ENCODE measurements at regions not wholly inside any gene's neighbourhood (a gene's known extent, or its start where the extent isn't known, plus 50 kb on each side); places are given as distances from the start of the nearest gene placed in this dataset.

DNA sequence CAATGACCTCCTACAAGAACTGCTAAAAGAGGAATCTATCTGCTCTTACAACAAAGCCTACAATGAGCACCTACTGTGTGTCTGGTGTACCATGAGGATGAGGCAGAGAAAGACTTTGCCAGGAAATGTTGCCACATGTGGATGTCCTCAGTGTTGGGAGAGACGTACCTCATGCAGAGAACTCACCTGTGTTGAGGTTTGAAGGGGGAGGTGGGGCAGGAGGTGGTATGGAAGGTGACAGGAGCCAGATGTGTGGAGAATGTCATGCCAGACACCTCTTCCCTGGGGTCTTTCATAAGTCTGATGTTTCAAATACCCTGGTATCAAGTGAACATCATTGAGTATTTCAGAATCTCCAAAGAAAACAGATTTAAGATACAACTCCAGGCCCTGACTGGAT lies 220.1 kb upstream of the RNF32 start:
- H3K4me3 ChIP-seq: no peak overlapping the region
- H4K20me1 ChIP-seq: no peaks in the 10 kb centered on the region
- H3K9me3 ChIP-seq (replicated peaks in 1 of 11): peaks cover 0 to 21% (median 4%) of the 10 kb centered on the region in 11 experiments; a peak in 9 of 22 replicates
- peaks cover 0 to 5% (median 0%) of the 10 kb centered on the region in 10 experiments; a peak in 1 of 20 replicates for H3K4me1 ChIP-seq
- no peak overlapping the region for H3K4me2 ChIP-seq
- no peak overlapping the region for H3K27ac ChIP-seq
- TF ChIP-seq Cebpa-rat (IDR thresholded peaks at IDR 0.05): no peak
- no peaks in the 10 kb centered on the region for H3K36me3 ChIP-seq
- H3K27me3 ChIP-seq: no peaks in the 10 kb centered on the region
- no peak overlapping the region for H3K9ac ChIP-seq

DNA sequence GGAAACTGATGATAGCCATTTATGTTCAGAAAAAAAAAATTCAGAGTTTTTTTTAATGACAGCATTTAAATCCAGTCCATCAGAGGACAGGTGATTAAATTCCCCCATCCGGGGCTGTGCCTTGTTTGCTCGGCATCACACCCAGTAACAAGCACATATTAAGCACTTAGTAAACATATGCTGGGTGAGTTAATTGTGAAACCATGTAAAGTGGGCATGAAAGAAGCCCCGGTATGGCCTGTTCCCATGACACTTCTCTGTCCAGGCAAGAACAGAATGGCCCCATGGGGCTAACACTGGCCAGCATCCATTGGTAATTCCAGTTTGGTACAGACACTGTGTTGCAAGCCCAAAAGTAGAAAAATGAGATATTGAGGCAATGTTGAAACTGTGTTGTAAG lies 220.8 kb upstream of the RNF32 start:
- Histone ChIP-seq H3K27me3 (no peaks in the 10 kb centered on the region), H3K4me2 (no peak overlapping the region), H3K36me3 (no peaks in the 10 kb centered on the region), H3K9me3 (replicated peaks in 1 of 11) (peaks cover 0 to 21% (median 4%) of the 10 kb centered on the region in 11 experiments; a peak in 9 of 22 replicates), H3K4me1 (peaks cover 0 to 5% (median 0%) of the 10 kb centered on the region in 10 experiments; a peak in 1 of 20 replicates), H3K27ac (no peak overlapping the region), H4K20me1 (no peaks in the 10 kb centered on the region), H3K9ac (no peak overlapping the region), H3K4me3 (no peak overlapping the region)
- no peak for TF ChIP-seq Cebpa-rat (IDR thresholded peaks at IDR 0.05)

DNA sequence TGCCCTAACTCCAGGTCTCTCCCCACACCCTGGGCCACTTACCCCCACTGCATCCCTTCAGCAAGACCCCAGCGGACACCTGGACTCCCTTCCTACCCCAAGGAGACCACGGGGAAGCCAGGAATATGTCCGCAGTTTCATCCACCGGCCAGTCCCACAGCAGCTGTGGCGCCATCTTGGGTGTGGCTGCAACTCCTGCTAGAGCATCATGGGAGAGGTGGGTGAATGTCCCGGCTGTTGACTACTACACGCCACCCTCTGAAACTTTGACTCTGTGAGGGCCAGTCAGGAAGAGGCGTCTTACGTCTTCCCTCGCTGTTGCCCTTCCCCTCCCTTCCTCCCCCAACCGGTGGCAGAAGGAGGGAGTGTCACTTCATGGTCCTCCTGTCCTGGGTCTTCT lies 238.3 kb upstream of the RNF32 start:
- no peak overlapping the region for H3K27ac ChIP-seq
- no peak overlapping the region for H3K9ac ChIP-seq
- no peak for TF ChIP-seq Cebpa-rat (IDR thresholded peaks at IDR 0.05)

DNA sequence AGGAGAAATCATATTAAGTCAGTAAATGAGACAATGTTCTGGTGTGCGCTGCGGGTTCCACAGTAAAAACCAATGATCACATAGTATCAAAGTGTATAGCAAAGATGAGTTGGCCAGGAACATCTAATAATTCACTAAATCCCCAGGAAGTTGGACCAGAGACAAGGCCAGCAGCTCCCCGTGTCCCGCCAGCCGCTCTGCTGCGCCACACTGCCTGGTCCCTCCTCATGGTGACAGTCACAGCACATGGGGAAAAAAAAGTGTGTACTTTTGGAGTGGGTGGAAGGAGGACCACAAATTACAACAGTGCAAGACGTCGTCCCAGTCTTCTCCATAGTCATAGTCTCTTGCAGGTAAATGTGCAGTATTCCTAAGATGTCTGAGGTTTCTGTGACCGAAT lies 239.0 kb upstream of the RNF32 start:
- H3K4me2 ChIP-seq: no peak overlapping the region
- no peak overlapping the region for H3K4me3 ChIP-seq
- no peaks in the 10 kb centered on the region for H4K20me1 ChIP-seq
- no peaks in the 10 kb centered on the region for H3K4me1 ChIP-seq
- H3K27ac ChIP-seq: no peak overlapping the region
- H3K27me3 ChIP-seq: no peaks in the 10 kb centered on the region
- H3K36me3 ChIP-seq: no peaks in the 10 kb centered on the region
- no peaks in the 10 kb centered on the region for H3K9me3 ChIP-seq (replicated peaks in 1 of 11)
- no peak overlapping the region for H3K9ac ChIP-seq
- no peak for TF ChIP-seq Cebpa-rat (IDR thresholded peaks at IDR 0.05)

More for the DNA sequence above, 238.3 kb upstream of the RNF32 start:
- no peaks in the 10 kb centered on the region for H3K4me1 ChIP-seq
- H3K4me3 ChIP-seq: no peak overlapping the region
- no peaks in the 10 kb centered on the region for H3K9me3 ChIP-seq (replicated peaks in 1 of 11)
- H4K20me1 ChIP-seq: no peaks in the 10 kb centered on the region
- no peak overlapping the region for H3K4me2 ChIP-seq
- no peaks in the 10 kb centered on the region for H3K36me3 ChIP-seq
- no peaks in the 10 kb centered on the region for H3K27me3 ChIP-seq

DNA sequence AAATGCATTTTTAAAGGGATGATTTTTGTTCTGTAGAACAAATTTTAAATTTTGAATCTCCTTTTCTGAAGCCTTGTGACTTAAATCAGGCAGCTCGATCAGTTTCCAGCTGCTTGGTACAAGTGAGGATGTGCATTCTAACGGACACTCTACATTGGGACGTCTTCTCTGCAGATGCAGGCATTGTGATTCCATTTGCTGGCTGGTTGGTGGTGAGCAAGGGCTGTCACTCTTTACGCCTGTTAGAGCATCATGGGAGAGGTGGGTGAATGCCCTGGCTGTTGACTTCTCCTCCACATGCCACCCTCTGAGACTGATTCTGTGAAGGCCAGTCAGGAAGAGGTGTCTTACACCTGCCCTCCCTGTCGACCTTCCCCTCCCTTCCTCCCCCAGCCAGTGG lies 240.5 kb upstream of the RNF32 start:
- H4K20me1 ChIP-seq: no peaks in the 10 kb centered on the region

DNA sequence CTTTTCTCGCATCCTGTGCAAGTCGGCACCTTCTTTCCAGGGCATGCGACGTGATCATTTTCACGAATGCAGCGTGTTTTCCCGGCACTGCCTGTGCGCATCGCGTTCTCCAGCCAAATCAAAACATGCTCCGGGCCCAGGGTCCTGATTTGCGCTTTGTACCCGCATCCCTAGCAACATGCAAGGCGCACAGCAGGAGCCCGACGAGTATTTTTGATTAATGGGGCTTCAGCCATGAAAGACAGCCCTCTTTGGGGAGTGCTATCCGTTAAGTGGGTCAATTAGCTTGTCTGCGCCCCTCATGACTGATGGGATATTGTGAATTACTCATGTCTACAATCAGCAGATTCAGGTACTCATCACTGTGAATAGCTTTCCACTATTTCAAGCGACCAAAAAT lies 243.3 kb upstream of the RNF32 start:
- TF ChIP-seq Cebpa-rat (IDR thresholded peaks at IDR 0.05): no peak

More for the DNA sequence above, 240.5 kb upstream of the RNF32 start:
- Histone ChIP-seq H3K4me2 (no peak overlapping the region), H3K27me3 (no peaks in the 10 kb centered on the region), H3K9me3 (replicated peaks in 1 of 11) (no peaks in the 10 kb centered on the region), H3K9ac (no peak overlapping the region), H3K27ac (no peak overlapping the region), H3K4me1 (no peaks in the 10 kb centered on the region), H3K36me3 (no peaks in the 10 kb centered on the region), H3K4me3 (no peak overlapping the region)
- TF ChIP-seq Cebpa-rat (IDR thresholded peaks at IDR 0.05): no peak

DNA sequence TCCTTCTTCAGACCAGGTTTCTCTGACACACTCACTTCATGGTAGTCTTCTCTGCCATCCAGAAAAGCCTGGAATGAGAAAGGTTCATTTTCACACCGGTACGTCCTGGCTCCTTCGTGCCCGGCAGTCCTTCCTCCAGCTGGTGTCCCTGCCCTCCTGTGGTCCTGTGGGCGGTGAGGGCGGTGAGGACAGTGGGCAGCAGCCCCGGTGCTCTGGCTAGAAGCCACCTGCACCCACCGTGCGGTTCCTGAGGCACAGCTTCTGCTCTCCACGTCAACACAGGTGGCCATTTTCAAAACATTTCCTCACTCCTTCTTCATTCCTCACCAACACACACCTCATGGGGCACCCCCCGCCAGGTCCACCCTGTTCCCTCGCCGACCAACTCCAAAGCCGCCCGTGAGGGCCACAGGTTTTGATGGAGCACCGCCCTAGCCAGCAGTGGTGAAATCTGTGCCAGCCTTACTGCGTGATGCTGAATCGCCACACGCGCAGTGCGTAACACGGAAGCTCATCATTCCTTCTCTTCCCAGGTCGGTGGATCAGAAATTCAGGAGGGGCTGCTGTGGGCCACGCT lies 251.4 kb upstream of the RNF32 start:
- Histone ChIP-seq H3K27me3 (no peaks in the 10 kb centered on the region), H3K9ac (no peak overlapping the region), H4K20me1 (peaks cover 0 to 4% (median 0%) of the 10 kb centered on the region in 11 experiments; a peak in 4 of 22 replicates), H3K4me3 (no peak overlapping the region), H3K9me3 (replicated peaks in 1 of 11) (peaks cover 0 to 9% (median 0%) of the 10 kb centered on the region in 11 experiments; a peak in 5 of 22 replicates), H3K4me1 (no peaks in the 10 kb centered on the region), H3K27ac (no peak overlapping the region), H3K4me2 (no peak overlapping the region), H3K36me3 (no peaks in the 10 kb centered on the region)
- TF ChIP-seq Cebpa-rat (IDR thresholded peaks at IDR 0.05): no peak

More for the DNA sequence above, 243.3 kb upstream of the RNF32 start:
- H4K20me1 ChIP-seq: no peaks in the 10 kb centered on the region
- no peaks in the 10 kb centered on the region for H3K4me1 ChIP-seq
- no peaks in the 10 kb centered on the region for H3K27me3 ChIP-seq
- no peaks in the 10 kb centered on the region for H3K36me3 ChIP-seq
- H3K4me2 ChIP-seq: no peak overlapping the region
- no peak overlapping the region for H3K9ac ChIP-seq
- H3K4me3 ChIP-seq: no peak overlapping the region
- H3K27ac ChIP-seq: no peak overlapping the region
- peaks cover 0 to 5% (median 0%) of the 10 kb centered on the region in 11 experiments; a peak in 5 of 22 replicates for H3K9me3 ChIP-seq (replicated peaks in 1 of 11)

DNA sequence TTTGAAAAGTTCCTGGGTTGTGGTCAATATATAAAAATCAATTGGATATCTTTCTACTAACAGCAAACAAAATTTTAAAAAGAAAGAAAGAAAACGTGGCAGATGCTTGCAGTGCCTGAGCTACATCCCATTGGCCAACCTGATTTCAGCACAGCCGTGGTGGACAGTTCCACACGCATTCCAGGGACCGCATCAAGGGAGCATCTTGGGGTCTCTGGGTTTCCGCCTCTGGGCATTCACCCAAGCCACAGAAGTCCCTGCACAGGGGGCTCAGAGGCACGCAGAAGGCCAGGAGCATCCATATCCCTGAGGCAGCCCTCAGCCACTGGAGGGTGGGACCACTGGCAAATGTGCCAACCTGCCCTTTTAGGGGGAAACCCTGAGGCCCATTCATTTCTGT lies 254.5 kb upstream of the RNF32 start:
- Histone ChIP-seq H3K36me3 (no peaks in the 10 kb centered on the region), H4K20me1 (peaks cover 0 to 6% (median 0%) of the 10 kb centered on the region in 11 experiments; a peak in 4 of 22 replicates), H3K27me3 (no peaks in the 10 kb centered on the region), H3K9me3 (replicated peaks in 1 of 11) (no peaks in the 10 kb centered on the region), H3K27ac (no peak overlapping the region), H3K4me2 (no peak overlapping the region), H3K4me3 (no peak overlapping the region), H3K4me1 (no peaks in the 10 kb centered on the region), H3K9ac (no peak overlapping the region)
- TF ChIP-seq Cebpa-rat (IDR thresholded peaks at IDR 0.05): no peak

DNA sequence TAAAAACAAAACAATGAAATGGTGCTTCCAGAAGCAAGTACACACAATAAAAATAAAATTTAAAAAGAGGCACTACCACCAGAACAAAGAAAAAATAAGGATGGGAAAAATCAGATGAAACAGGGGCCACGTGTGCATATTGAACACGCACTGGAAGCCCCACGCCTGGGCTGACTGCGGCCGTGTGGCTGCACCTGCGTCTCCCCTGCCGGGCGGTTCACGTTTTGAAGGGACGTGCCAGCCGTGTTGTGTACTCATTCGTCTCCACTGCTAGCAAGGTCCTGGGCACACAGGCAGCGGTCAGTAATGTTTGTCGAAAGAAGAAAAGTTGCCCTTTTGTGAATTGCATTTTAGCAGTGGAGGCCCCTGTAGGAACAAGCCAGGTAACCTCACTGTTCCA lies 255.9 kb upstream of the RNF32 start:
- Histone ChIP-seq H3K4me3 (no peak overlapping the region), H4K20me1 (peaks cover 0 to 6% (median 0%) of the 10 kb centered on the region in 11 experiments; a peak in 4 of 22 replicates), H3K4me1 (no peaks in the 10 kb centered on the region), H3K4me2 (no peak overlapping the region), H3K9ac (no peak overlapping the region), H3K36me3 (no peaks in the 10 kb centered on the region), H3K27ac (no peak overlapping the region), H3K9me3 (replicated peaks in 1 of 11) (no peaks in the 10 kb centered on the region), H3K27me3 (no peaks in the 10 kb centered on the region)
- no peak for TF ChIP-seq Cebpa-rat (IDR thresholded peaks at IDR 0.05)

DNA sequence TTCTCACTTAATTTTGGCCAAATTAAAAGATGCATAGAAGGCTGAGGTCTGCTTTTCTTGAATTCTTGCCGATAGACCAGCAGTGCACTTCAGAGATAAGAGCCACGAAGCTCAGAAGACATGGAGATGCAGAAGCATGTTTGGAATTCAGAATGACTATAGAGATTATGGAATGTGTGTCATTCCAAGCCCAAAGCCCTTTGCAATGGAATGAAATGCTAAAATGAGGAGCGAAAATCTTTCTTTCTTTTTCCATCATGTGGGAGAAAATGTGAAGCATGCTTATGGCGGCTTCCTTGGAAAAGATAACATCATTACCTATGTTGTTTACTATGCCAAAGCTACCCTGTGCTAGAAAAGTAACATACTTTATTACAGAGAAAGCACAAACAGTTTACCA lies 257.0 kb upstream of the RNF32 start:
- Histone ChIP-seq H3K27ac (no peak overlapping the region), H3K27me3 (no peaks in the 10 kb centered on the region), H3K4me3 (no peak overlapping the region), H3K36me3 (no peaks in the 10 kb centered on the region), H4K20me1 (peaks cover 0 to 6% (median 0%) of the 10 kb centered on the region in 11 experiments; a peak in 3 of 22 replicates), H3K9me3 (replicated peaks in 1 of 11) (no peaks in the 10 kb centered on the region), H3K4me2 (no peak overlapping the region), H3K4me1 (no peaks in the 10 kb centered on the region), H3K9ac (no peak overlapping the region)
- TF ChIP-seq Cebpa-rat (IDR thresholded peaks at IDR 0.05): no peak

All from BLaER1 treated with 17β-estradiol and CSF1 and Interleukin-3, amounts not matched to agents 10 nM and 100 nM (cell line).